ENCODE measurements at regions not wholly inside any gene's neighbourhood (a gene's known extent, or its start where the extent isn't known, plus 50 kb on each side); places are given as distances from the start of the nearest gene placed in this dataset.

- dilution Hi-C loops (cut with MboI; ENCODE audit: extremely low pct_ligation_motif_present, low sequenced_read_pairs) (no loop called here), intact Hi-C loops (cut with micrococcal nuclease) (no loop called here)
- no peaks in the 10 kb centered on the region for H3K36me3 ChIP-seq (ENCODE audit: control insufficient read depth in 2 of 2, extremely low read depth in 1 of 2, insufficient read depth in 2 of 2, low read length in 2 of 2)
- FAIRE-seq (no peak), DNase-seq (ENCODE audit: low read depth, low spot score) (no peak)
- no peak overlapping the region for H2AFZ ChIP-seq (ENCODE audit: low read depth, low read length)
- H3K27ac ChIP-seq (ENCODE audit: insufficient read depth, low read depth, low read length) = no peak overlapping the region
- no TSS peak for BruUV-seq (replicated peaks)
- no peaks in the 10 kb centered on the region for H4K20me1 ChIP-seq (replicated peaks; ENCODE audit: control insufficient read depth, extremely low read depth, insufficient read depth, low read length)
- H3K79me2 ChIP-seq (ENCODE audit: control insufficient read depth, insufficient read depth, low read length) = no peaks in the 10 kb centered on the region
- H3K9me1 ChIP-seq (replicated peaks; ENCODE audit: control insufficient read depth, extremely low read depth, insufficient read depth, low read length) = no peaks in the 10 kb centered on the region
- ChIA-PET CTCF (no interaction called here), POLR2A (no interaction called here)
- H3K4me2 ChIP-seq (ENCODE audit: insufficient read depth, low read length) = no peak overlapping the region
- H3K4me3 ChIP-seq (replicated peaks in 1 of 3; ENCODE audit: insufficient read depth in 1 of 3, low read depth in 1 of 3, low read length in 3 of 3) = no peak overlapping the region
- TF ChIP-seq JUN (IDR thresholded peaks at IDR 0.05; ENCODE audit: borderline replicate concordance, insufficient read depth, insufficient read length, low read depth) (no peak), MAX (IDR thresholded peaks at IDR 0.05; ENCODE audit: insufficient read depth, insufficient read length) (no peak), EZH2 (IDR thresholded peaks at IDR 0.05; ENCODE audit: borderline replicate concordance, low read depth, low read length, severe bottlenecking) (no peak), GATA2 (IDR thresholded peaks at IDR 0.05; ENCODE audit: insufficient read depth, insufficient read length, low read depth, low read length) (no peak), CTCF (IDR thresholded peaks at IDR 0.05; ENCODE audit: extremely low read depth in 1 of 2, insufficient read depth in 1 of 2, low read depth in 1 of 2, low read length in 2 of 2) (no peak), MYC (IDR thresholded peaks at IDR 0.05; ENCODE audit: low read depth, low read length) (no peak), FOS (IDR thresholded peaks at IDR 0.05; ENCODE audit: borderline replicate concordance, insufficient read depth, low read length) (no peak), POLR2A (IDR thresholded peaks at IDR 0.05; ENCODE audit: low read depth, low read length) (no peak), POLR2AphosphoS5 (IDR thresholded peaks at IDR 0.05; ENCODE audit: insufficient read depth, low read depth, low read length) (no peak)
- no peaks in the 10 kb centered on the region for H3K27me3 ChIP-seq (ENCODE audit: control insufficient read depth in 2 of 2, insufficient read depth in 2 of 2, low read length in 2 of 2)
- H3K9ac ChIP-seq (replicated peaks; ENCODE audit: extremely low read depth, insufficient read depth, low read length) = no peak overlapping the region
- H3K9me3 ChIP-seq (replicated peaks; ENCODE audit: control insufficient read depth, insufficient read depth, low read length) = no peaks in the 10 kb centered on the region
- H3K4me1 ChIP-seq (ENCODE audit: control insufficient read depth, extremely low read depth, insufficient read depth, low read length) = no peaks in the 10 kb centered on the region
Measured at GRCh38 chr18:47669815-47670214, 260.6 kb downstream of the SMAD2 start.
